IMR-90 (cell line): ENCODE measurements at regions not wholly inside any gene's neighbourhood (a gene's known extent, or its start where the extent isn't known, plus 50 kb on each side); places are given as distances from the start of the nearest gene placed in this dataset.

Experiments
- CEBPB ChIP-seq: IDR thresholded peaks from 2 replicates; pipeline ENCODE4 v1.6.1; 2012; ENCODE audit warnings: low read depth, low read length, improper control_type of control experiment
- CHD1 ChIP-seq: IDR thresholded peaks from 2 replicates; pipeline ENCODE4 v1.6.1; 2012; ENCODE audit warnings: low read depth, low read length, improper control_type of control experiment
- MXI1 ChIP-seq: IDR thresholded peaks from 2 replicates; pipeline ENCODE4 v1.6.1; 2012; ENCODE audit warnings: low read depth, mild to moderate bottlenecking, low read length, moderate library complexity, borderline replicate concordance
- POLR2A ChIP-seq: IDR thresholded peaks from 2 replicates; pipeline ENCODE4 v1.6.1; 2012; ENCODE audit warnings: mild to moderate bottlenecking, low read depth, low read length
- RAD21 ChIP-seq: IDR thresholded peaks from 2 replicates; pipeline ENCODE4 v1.6.1; 2012; ENCODE audit warnings: low read length, improper control_type of control experiment
- RFX5 ChIP-seq: IDR thresholded peaks from 2 replicates; pipeline ENCODE4 v1.8.0; 2012; ENCODE audit warnings: low read depth, mild to moderate bottlenecking, low read length, moderate library complexity
- TF ChIP-seq, protein P1 (sequence below): conservative IDR thresholded peaks from 2 replicates; pipeline ENCODE4 v1.5.1; 2012; ENCODE audit warnings: mild to moderate bottlenecking, low read depth, low read length, improper control_type of control experiment
- TF ChIP-seq, protein P2 (sequence below): fragments of 150-350 bp; IDR thresholded peaks from 2 replicates; pipeline ENCODE4 v1.6.1; 2017; ENCODE audit warnings: mild to moderate bottlenecking, antibody characterized with exemption, low read length, low read depth

DNA sequence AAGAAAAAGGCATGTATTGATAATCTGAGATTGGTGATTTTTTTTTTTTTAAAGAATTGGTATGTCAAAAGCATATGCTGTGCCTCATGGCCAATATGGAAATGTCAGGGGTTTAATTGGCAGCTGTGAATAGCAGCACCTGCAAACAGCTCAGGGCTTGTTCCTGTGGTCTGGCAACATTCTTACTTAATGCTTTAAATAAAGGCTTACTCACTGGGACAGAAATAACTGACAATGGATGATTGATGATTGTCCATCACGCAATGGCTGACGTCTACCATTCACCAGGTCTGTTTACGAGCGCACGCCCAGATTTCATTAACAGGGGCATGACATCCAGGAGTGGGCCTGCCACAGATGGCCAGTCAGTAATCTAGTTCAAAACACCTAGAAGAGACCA is 66.7 kb downstream of the ETAA1 start:
- TF ChIP-seq POLR2A (no peak), MXI1 (no peak), RAD21 (no peak), RFX5 (no peak), CEBPB (no peak), CHD1 (no peak)
- TF ChIP-seq, protein P1, sequence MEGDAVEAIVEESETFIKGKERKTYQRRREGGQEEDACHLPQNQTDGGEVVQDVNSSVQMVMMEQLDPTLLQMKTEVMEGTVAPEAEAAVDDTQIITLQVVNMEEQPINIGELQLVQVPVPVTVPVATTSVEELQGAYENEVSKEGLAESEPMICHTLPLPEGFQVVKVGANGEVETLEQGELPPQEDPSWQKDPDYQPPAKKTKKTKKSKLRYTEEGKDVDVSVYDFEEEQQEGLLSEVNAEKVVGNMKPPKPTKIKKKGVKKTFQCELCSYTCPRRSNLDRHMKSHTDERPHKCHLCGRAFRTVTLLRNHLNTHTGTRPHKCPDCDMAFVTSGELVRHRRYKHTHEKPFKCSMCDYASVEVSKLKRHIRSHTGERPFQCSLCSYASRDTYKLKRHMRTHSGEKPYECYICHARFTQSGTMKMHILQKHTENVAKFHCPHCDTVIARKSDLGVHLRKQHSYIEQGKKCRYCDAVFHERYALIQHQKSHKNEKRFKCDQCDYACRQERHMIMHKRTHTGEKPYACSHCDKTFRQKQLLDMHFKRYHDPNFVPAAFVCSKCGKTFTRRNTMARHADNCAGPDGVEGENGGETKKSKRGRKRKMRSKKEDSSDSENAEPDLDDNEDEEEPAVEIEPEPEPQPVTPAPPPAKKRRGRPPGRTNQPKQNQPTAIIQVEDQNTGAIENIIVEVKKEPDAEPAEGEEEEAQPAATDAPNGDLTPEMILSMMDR: no peak
- TF ChIP-seq, protein P2, sequence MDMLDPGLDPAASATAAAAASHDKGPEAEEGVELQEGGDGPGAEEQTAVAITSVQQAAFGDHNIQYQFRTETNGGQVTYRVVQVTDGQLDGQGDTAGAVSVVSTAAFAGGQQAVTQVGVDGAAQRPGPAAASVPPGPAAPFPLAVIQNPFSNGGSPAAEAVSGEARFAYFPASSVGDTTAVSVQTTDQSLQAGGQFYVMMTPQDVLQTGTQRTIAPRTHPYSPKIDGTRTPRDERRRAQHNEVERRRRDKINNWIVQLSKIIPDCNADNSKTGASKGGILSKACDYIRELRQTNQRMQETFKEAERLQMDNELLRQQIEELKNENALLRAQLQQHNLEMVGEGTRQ: no peak
